ENCODE measurements at regions not wholly inside any gene's neighbourhood (a gene's known extent, or its start where the extent isn't known, plus 50 kb on each side); places are given as distances from the start of the nearest gene placed in this dataset.

- no peak for DNase-seq
- ATAC-seq, result no peak
- no peaks in the 10 kb centered on the region for H3K9me3 ChIP-seq
- H3K27ac ChIP-seq, result no peak overlapping the region
- no peak for TF ChIP-seq CTCF (IDR thresholded peaks at IDR 0.05)
- H3K27me3 ChIP-seq, result no peaks in the 10 kb centered on the region
- peaks cover 0 to 4% of the 10 kb centered on the region in 2 donors for H3K4me1 ChIP-seq
- no peak overlapping the region for H3K4me3 ChIP-seq
- intact Hi-C loops (cut with DNase I), result no loop called here
- H3K36me3 ChIP-seq, result no peaks in the 10 kb centered on the region
These were observed 317.7 kb downstream of the LPIN1 start for GRCh38 chr2:12064153-12064552.

- TF ChIP-seq CTCF (IDR thresholded peaks at IDR 0.05), result no peak
- no peaks in the 10 kb centered on the region for H3K27me3 ChIP-seq
- H3K9me3 ChIP-seq, result no peaks in the 10 kb centered on the region
- H3K27ac ChIP-seq, result no peak overlapping the region
- no peaks in the 10 kb centered on the region for H3K4me1 ChIP-seq
- DNase-seq, result no peak
- H3K4me3 ChIP-seq, result no peak overlapping the region
- intact Hi-C loops (cut with DNase I), result no loop called here
- no peaks in the 10 kb centered on the region for H3K36me3 ChIP-seq
- ATAC-seq, result no peak
These were observed 319.7 kb downstream of the LPIN1 start for GRCh38 chr2:12066116-12066515.

GRCh38 chr2:12066986-12067385, 320.6 kb downstream of the LPIN1 start:
- no peak for TF ChIP-seq CTCF (IDR thresholded peaks at IDR 0.05)

GRCh38 chr2:12068796-12069538, 322.5 kb downstream of the LPIN1 start:
- Histone ChIP-seq H3K27ac (no peak overlapping the region), H3K4me3 (no peak overlapping the region), H3K27me3 (no peaks in the 10 kb centered on the region), H3K9me3 (no peaks in the 10 kb centered on the region), H3K4me1 (no peaks in the 10 kb centered on the region), H3K36me3 (no peaks in the 10 kb centered on the region)
- no peak for TF ChIP-seq CTCF (IDR thresholded peaks at IDR 0.05)
- DNase-seq (no peak), ATAC-seq (no peak)
- intact Hi-C loops (cut with DNase I), result no loop called here

More at GRCh38 chr2:12066986-12067385, 320.6 kb downstream of the LPIN1 start:
- intact Hi-C loops (cut with DNase I), result no loop called here
- Histone ChIP-seq H3K4me3 (no peak overlapping the region), H3K9me3 (no peaks in the 10 kb centered on the region), H3K36me3 (no peaks in the 10 kb centered on the region), H3K4me1 (no peaks in the 10 kb centered on the region), H3K27me3 (no peaks in the 10 kb centered on the region), H3K27ac (no peak overlapping the region)
- no peak for ATAC-seq
- no peak for DNase-seq

- Histone ChIP-seq H3K4me1 (no peaks in the 10 kb centered on the region), H3K9me3 (no peaks in the 10 kb centered on the region), H3K36me3 (no peaks in the 10 kb centered on the region), H3K27me3 (no peaks in the 10 kb centered on the region), H3K4me3 (no peak overlapping the region), H3K27ac (no peak overlapping the region)
- no peak for TF ChIP-seq CTCF (IDR thresholded peaks at IDR 0.05)
- ATAC-seq, result no peak
- intact Hi-C loops (cut with DNase I), result no loop called here
- no peak for DNase-seq
These were observed 323.7 kb downstream of the LPIN1 start for GRCh38 chr2:12070153-12070552.

All from left lung (tissue), 4 donors.